PFSK-1 (cell line): ENCODE measurements at regions not wholly inside any gene's neighbourhood (a gene's known extent, or its start where the extent isn't known, plus 50 kb on each side); places are given as distances from the start of the nearest gene placed in this dataset.

Experiments used
- FOXP2 ChIP-seq: optimal IDR thresholded peaks from 2 replicates; pipeline ENCODE3; 2011; ENCODE audit warnings: borderline replicate concordance, control low read depth, inconsistent platforms; ENCODE audit not compliant: insufficient read depth; ENCODE audit errors: extremely low read length, extremely low read depth
- POLR2AphosphoS5 ChIP-seq: IDR thresholded peaks from 2 replicates; pipeline ENCODE4 v1.6.1; 2012; ENCODE audit warnings: low read depth, mild to moderate bottlenecking, control low read depth, low read length, moderate library complexity
- SIN3A ChIP-seq: IDR thresholded peaks from 2 replicates; pipeline ENCODE4 v1.6.1; 2012; ENCODE audit warnings: mild to moderate bottlenecking, low read length, moderate library complexity, borderline replicate concordance; ENCODE audit not compliant: insufficient read depth
- TAF1 ChIP-seq: IDR thresholded peaks from 2 replicates; pipeline ENCODE4 v1.6.1; 2012; ENCODE audit warnings: low read length, control low read depth, borderline replicate concordance; ENCODE audit not compliant: insufficient read depth
- TF ChIP-seq, protein P1 (sequence below), 2 experiments: IDR thresholded peaks; 2 replicates each; pipeline versions ENCODE4 v1.6.1 to v1.8.0; 2011 to 2012; ENCODE audit warnings: low read depth in 2 of 2, low read length in 2 of 2, control low read depth in 1 of 2, inconsistent platforms in 1 of 2, mild to moderate bottlenecking in 1 of 2, moderate library complexity in 1 of 2; ENCODE audit not compliant: insufficient read depth in 1 of 2

DNA sequence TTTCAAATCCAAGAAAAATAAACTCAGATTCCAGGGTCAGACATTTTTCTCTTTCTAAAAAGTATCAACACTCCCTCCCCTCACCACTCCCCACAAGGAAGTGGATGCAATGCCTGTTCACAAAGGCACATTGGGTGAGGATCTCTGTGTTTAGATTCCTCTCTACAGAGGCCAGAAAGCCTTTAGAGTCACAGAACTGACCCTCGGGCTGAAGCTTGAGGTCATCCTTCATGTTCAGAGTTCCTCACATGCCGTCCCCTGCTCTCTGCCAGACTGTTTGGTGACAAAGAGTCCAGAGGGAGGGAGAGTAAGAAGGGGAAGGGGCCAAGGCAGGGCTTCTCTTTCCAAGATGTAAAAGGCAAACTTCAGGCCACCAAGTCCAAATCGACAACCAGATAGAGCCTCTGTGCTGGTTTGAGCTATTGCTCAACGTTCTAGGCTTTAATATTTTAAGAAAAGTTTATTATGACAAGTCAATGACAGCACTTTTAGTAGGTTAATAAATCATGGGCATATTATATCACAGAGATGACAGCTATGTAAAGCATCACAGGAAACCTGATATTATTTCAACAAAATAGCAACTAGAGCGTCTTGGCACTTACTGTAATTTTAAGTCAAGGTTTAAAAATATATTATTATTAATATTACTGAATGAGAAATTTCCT lies 269.4 kb downstream of the ETAA1 start:
- TF ChIP-seq SIN3A, result no peak
- no peak for TF ChIP-seq POLR2AphosphoS5
- no peak for TF ChIP-seq FOXP2
- TF ChIP-seq, protein P1, sequence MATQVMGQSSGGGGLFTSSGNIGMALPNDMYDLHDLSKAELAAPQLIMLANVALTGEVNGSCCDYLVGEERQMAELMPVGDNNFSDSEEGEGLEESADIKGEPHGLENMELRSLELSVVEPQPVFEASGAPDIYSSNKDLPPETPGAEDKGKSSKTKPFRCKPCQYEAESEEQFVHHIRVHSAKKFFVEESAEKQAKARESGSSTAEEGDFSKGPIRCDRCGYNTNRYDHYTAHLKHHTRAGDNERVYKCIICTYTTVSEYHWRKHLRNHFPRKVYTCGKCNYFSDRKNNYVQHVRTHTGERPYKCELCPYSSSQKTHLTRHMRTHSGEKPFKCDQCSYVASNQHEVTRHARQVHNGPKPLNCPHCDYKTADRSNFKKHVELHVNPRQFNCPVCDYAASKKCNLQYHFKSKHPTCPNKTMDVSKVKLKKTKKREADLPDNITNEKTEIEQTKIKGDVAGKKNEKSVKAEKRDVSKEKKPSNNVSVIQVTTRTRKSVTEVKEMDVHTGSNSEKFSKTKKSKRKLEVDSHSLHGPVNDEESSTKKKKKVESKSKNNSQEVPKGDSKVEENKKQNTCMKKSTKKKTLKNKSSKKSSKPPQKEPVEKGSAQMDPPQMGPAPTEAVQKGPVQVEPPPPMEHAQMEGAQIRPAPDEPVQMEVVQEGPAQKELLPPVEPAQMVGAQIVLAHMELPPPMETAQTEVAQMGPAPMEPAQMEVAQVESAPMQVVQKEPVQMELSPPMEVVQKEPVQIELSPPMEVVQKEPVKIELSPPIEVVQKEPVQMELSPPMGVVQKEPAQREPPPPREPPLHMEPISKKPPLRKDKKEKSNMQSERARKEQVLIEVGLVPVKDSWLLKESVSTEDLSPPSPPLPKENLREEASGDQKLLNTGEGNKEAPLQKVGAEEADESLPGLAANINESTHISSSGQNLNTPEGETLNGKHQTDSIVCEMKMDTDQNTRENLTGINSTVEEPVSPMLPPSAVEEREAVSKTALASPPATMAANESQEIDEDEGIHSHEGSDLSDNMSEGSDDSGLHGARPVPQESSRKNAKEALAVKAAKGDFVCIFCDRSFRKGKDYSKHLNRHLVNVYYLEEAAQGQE (IDR thresholded peaks at IDR 0.05; ENCODE audit: insufficient read depth in 1 of 2, low read depth in 2 of 2, low read length in 2 of 2), result no peak
- TF ChIP-seq TAF1, result no peak

DNA sequence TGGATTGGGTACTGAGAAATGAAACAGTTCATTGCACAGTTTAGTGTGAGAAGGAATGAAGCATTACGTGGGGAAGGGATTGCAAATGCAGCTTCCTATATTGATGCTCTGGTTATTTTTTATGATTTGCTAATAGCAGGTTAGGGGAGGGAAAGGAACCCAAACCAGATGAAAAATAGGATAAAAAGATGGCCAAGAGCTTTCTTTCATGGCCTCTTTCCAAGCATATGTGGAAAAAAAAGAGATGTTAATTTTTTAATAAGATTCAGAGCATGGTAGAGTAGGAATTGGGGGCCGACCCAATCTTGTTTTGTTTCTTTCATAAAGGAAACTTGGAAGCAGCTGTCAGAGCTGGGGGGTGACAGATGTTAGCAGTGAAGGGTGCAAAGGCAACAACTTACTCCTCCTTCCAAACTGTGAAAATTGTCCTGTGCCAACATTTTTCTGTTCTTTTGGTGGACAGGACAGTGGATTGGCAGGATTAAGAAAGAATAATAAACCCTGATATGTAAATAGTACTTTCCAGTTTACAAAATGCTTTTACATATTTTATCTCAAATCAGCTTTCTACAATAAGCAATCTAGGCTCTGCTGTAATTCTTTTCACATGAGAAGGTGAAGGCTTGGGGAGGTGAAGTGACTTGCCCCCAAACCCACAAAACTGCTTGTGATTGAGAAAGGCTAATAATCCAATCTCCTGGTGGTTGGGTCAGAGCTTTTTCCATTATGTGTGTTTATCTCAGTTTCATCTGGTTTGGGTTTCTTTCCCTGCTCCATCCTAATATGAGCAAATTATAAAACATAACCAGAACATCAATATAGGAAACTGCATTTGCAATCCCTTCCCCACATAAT lies 270.1 kb downstream of the ETAA1 start:
- TF ChIP-seq POLR2AphosphoS5, result no peak
- TF ChIP-seq TAF1, result no peak
- TF ChIP-seq FOXP2, result no peak
- TF ChIP-seq SIN3A, result no peak
- TF ChIP-seq, protein P1 (IDR thresholded peaks at IDR 0.05; ENCODE audit: insufficient read depth in 1 of 2, low read depth in 2 of 2, low read length in 2 of 2), result no peak

DNA sequence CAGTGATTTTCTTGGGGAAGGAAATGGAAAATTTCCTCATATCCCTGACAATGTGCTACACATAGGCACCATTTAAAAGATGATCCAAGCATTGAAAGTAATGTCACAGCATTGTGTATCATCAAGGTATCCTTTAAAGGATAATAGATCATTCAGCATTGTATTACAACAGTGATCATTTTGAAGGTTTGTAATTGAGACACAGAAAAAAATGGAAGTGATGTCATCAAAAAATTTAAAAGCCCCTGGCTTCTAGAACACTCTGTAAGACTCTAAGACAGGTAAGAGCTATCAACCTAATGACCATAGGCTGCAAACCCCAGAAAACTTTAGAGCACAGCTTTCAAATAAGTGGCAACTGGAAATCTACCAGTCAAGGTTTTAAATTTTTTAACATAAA lies 271.4 kb downstream of the ETAA1 start:
- no peak for TF ChIP-seq FOXP2
- TF ChIP-seq SIN3A, result no peak
- no peak for TF ChIP-seq TAF1
- no peak for TF ChIP-seq POLR2AphosphoS5
- TF ChIP-seq, protein P1 (IDR thresholded peaks at IDR 0.05; ENCODE audit: insufficient read depth in 1 of 2, low read depth in 2 of 2, low read length in 2 of 2), result no peak

DNA sequence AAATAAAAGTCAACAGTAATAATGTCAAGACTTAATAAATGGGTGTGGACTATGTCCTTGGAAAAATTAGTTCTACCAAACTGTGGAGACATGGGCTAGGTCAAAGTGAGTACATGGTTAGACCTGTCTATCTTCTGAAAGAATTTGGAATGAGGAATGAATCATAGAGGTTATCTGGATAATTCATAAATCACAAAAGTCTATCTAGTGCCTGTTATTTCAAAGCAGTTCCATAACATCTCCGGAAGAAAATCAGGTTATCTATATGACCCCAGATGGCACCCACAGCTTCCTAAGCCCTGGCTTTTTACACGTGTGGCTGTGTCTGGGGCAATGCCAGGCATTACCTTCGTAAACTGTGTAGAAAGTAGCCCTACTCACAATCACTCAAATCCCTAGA lies 272.0 kb downstream of the ETAA1 start:
- no peak for TF ChIP-seq FOXP2
- TF ChIP-seq, protein P1 (IDR thresholded peaks at IDR 0.05; ENCODE audit: insufficient read depth in 1 of 2, low read depth in 2 of 2, low read length in 2 of 2), result no peak
